Colon (tissue), 2 donors: ENCODE measurements at regions not wholly inside any gene's neighbourhood (a gene's known extent, or its start where the extent isn't known, plus 50 kb on each side); places are given as distances from the start of the nearest gene placed in this dataset.

ENCODE experiments used
- FAIRE-seq: peaks from 2 replicates; lab custom pipeline; 2012; peaks lifted over from hg19 to GRCh38; lab: Jason Lieb, UNC
- donor health status: control.
- donor health status: control.

DNA sequence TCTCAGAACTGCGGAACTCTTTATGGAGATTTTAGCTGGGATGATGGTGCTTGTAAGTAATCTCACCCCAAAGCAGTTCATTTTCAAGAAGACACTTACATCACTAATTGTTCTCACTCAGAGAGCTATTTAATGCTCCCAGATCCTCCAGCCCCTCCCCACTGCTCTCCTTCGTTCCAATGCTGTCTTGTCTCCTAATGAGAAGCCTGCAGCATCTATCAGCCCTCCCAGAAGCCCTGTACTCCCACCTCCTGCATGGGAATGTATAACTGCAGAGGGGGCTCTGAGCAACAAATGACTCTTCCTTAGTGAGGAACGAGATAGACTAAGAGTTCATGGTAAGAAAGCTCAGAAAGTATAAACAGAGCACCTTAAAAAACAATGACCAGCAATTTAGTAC, 377.4 kb upstream of the RUNX1 start:
- FAIRE-seq, result no peak

- no peak for FAIRE-seq
Observed at GRCh38 chr21:35424122-35424521, 375.0 kb upstream of the RUNX1 start.

- no peak for FAIRE-seq
Observed at GRCh38 chr21:35423709-35424108, 374.6 kb upstream of the RUNX1 start.

GRCh38 chr21:35422011-35422410, 372.9 kb upstream of the RUNX1 start:
- no peak for FAIRE-seq

- no peak for FAIRE-seq
Observed at GRCh38 chr21:35421221-35421620, 372.1 kb upstream of the RUNX1 start.

DNA sequence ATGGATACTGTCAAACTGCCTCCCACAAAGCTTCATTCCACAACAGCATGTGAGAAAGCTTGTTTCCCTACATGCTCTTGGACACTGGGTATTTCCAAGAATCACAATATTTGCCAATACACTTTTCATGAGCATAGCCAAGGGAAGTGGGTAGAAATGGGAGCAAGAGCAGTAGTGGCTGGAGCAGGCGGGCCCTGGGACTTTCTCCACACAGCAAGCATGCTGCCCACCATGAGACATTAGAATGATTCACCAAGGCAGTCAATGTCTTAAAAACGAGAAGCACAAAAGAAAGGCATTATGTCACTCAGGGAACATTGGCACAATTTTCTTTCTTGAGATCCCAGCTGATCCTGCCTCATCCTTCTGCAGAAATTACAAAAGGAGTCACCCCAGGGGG, 371.6 kb upstream of the RUNX1 start:
- no peak for FAIRE-seq

- FAIRE-seq, result no peak
Observed at GRCh38 chr21:35417762-35418161, 368.7 kb upstream of the RUNX1 start.

GRCh38 chr21:35416866-35417489, 367.9 kb upstream of the RUNX1 start:
- FAIRE-seq, result no peak

GRCh38 chr21:35414507-35415139, 365.5 kb upstream of the RUNX1 start:
- FAIRE-seq, result no peak

DNA sequence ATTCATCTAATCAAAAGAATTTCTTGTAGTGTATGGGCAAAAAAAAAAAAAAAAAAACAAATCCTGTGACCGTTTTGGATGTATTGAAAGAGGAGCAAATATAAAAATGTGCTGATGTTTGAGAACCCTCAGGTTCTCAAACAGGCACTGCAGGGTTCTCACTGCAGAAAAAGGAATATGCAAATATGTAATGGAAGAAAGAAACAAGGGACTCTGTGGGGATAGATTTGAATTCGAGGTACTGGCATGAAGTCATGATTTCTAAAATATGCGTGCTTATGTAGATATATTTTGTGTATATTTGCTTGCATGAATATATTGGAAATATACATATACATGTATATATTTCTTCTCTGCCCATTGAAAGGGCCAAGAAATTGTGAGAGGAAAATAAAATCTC, 365.0 kb upstream of the RUNX1 start:
- no peak for FAIRE-seq

- no peak for FAIRE-seq
Observed at GRCh38 chr21:35412231-35412630, 363.1 kb upstream of the RUNX1 start.

GRCh38 chr21:35411434-35411833, 362.3 kb upstream of the RUNX1 start:
- no peak for FAIRE-seq

- peak; percentile 51 for FAIRE-seq
Observed at GRCh38 chr21:35410656-35411055, 361.6 kb upstream of the RUNX1 start.

DNA sequence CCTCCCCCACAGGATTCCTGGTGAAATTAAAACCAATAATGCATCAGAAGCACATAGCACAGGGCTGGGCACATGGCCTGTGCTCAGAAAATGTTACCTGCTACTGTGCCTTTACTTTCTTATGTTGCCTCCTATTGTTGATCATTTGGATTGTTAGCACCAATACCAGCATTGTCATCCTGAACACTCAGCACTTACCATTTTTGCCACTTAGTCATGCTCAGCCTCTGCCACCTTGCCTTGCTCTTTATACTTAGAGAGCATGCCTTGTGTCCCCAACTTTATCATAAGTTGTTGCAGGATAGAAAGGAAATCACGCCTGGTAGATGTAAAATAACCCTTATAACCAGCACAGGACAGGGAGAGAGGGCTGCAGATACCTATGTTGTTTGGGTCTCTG, 361.0 kb upstream of the RUNX1 start:
- FAIRE-seq, result no peak

DNA sequence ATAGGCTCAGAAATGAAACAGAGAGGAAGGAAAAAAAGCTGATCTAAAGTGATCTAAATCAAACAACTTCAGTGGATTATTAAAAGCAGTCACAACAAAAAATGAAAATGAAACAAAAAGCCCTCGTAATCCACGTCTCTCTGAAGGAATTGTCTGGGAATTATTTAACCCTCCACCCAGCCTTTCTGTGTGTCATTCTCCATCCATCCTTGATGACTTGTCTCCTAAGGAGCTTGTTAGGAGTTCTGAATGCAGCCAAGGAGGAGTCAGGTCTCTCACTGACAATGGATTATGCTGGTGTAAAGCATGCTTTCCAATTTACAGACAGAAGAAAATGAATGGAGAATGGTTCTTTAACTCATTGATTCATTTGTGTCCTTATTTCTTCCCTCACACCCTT, 359.3 kb upstream of the RUNX1 start:
- no peak for FAIRE-seq

GRCh38 chr21:35406635-35407034, 357.5 kb upstream of the RUNX1 start:
- FAIRE-seq, result no peak

DNA sequence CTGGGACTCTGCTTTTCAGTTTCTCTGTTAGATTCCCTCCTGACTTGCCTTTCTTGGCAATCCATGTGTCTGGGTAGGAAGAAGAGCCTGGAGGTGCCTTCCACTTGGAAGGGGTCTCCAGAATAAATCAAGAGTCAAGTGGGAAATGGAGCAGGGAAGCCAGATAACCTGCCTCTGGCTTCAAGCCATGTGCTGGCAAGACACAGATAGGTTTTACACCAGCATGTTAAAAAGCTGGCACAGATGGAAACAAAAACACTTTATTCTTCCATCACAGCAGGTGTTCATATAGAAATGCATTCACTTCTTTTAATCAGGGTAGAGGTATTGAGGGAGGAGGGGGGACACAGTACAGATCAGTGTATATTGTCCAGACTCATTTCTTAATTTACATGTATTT, 356.9 kb upstream of the RUNX1 start:
- no peak for FAIRE-seq

GRCh38 chr21:35404247-35404646, 355.1 kb upstream of the RUNX1 start:
- no peak for FAIRE-seq

- no peak for FAIRE-seq
Observed at GRCh38 chr21:35402061-35402460, 353.0 kb upstream of the RUNX1 start.

DNA sequence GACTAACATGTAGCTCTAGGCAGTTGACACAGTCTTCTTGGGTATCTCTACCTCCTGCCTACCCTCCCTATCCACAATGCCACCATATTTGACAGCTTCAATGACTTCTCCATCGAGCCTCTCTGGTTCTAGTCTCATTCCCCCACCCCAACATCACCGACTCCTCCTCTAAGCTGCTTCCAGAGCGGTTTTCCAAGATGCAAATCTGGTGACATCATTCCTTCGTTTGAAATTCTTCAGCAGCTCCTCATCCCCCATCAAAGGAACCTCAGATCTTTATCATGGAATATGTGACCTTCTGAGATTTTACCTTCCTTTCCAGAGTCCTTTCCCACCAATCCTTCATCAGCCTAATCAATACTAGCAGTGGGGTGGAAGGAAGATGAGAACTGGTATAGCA, 352.4 kb upstream of the RUNX1 start:
- no peak for FAIRE-seq

DNA sequence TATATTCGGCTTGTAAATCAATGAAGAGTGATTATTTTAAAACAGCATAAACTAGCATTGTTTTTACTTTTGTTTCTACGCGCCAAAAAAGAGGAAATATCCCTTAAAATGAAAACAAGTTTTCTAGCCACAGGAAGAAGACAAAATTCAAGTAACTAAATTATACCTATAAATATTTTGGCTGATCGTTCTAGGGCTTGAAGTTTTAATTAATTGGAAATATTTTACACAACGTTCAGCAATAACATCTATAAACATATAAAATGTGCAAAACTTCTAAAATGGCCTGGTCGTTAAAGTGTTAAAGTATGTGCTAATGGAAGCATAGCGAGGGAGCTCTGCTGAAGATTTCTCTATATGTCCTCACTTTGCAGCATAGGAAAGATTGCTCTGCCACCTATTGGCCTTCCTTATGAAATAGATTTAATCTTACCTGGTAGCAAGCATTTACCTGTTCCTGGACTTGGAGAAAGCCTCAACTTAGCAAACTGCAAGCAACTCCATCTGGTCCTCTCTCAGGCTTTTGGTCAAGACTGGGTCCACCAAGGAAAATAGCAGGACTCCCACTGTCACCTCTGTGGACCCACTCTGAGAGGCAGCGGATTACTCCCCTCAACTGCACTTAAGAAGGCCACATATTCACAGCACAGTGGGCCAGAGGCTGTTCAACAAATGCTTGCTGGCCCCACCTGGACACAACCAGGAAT, 351.3 kb upstream of the RUNX1 start:
- no peak for FAIRE-seq

DNA sequence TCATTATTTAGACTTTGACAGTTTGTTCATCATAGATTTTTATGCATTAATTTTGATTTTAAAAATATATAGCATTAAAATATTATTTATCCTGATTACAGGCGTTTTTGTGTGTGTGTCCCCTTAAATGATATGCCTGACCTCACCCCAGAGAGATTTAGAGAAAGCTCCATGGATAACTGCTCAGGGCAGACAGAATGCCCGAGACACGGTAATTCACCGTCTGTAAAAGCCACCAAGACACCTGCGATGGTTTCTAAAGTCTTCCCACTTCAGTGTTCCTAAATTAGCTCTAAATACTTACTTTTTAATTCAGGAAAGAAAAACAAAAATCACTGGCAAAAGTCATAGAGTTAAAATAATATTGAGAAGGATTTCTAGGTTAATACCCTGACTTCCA, 350.6 kb upstream of the RUNX1 start:
- no peak for FAIRE-seq

GRCh38 chr21:35399002-35399530, 350.0 kb upstream of the RUNX1 start:
- no peak for FAIRE-seq
